LNCAP (cell line): ENCODE measurements at regions not wholly inside any gene's neighbourhood (a gene's known extent, or its start where the extent isn't known, plus 50 kb on each side); places are given as distances from the start of the nearest gene placed in this dataset.

Experiments used
- CTCF ChIP-seq: fragments of 450-650 bp; IDR thresholded peaks from 2 replicates; pipeline ENCODE4 v1.5.1; 2017; ENCODE audit warnings: mild to moderate bottlenecking

DNA sequence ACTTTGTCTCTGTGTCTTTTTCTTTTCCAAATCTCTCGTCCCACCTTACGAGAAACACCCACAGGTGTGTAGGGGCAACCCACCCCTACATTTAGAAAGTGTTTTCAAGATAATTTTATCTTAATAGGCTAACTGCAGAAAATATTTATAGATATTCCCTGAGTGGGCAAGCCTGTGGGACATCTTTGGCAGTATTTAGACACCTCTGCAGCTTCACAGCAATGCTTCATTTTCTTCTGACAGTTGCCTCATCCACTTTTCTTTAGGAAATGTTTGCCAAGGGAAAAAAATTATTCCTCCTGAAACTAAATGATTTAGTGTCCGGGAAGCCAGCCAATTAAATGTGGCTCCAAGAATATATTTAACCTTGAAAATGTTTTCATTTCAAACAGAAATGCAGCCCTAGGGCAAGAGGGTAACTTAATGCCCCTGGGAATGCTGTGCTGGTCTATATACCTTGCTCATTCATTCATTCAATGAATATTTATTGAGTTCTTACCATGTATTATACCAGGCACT, 290.4 kb downstream of the ABCC12 start:
- TF ChIP-seq CTCF = no peak

DNA sequence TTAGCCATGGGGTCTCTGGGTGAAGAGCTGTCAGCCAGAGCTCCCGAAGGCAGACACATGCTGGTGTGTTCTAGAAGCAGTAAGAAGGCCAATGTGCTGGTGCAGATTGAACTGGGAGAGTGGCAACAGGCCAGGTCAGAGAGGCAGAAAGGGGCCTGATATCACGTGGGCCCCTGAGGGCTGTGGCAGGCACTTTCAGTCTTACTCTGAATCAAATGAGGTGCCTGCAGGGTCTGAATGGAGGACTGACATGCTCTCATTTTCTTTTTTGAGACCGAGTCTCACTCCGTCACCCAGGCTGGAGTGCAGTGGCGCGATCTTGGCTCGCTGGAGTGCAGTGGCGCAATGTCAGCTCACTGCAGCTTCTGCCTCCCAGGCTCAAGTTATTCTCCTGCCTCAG, 293.8 kb downstream of the ABCC12 start:
- no peak for TF ChIP-seq CTCF

GRCh38 chr16:47858333-47858982, 297.3 kb downstream of the ABCC12 start:
- no peak for TF ChIP-seq CTCF

DNA sequence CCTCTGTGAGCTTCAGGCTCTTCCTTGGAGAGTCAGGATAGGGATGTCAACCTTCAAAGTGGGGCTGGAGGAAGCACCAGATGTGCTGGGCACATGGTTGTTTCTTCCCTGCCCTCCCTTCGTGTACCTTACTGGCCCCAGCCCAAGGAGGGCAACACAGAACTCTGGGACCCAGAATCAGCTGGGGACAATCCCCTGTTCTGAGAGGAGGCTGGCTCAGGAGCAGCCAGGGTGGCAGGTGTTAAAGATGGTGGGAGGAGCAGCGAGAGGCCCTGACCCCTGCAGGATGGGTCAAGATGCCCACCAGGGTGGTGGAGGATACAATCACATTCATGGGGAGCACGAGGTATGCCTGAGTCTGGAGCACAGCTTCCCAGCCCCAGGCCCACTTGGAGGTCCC, 300.4 kb downstream of the ABCC12 start:
- no peak for TF ChIP-seq CTCF

DNA sequence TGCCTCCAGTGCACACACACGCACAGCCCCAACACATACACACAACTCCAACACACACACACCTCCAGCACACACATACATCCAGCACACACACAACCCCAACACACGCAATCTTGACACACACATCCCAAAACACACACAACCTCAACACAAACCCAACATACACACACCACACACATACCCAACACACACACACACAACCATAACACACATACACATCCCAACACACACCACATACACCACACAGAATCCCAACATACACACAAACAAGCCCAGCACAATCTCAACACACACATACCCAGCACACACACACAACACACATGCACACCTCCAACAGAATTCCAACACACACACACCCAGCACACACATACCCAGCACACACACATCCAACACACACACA, 301.1 kb downstream of the ABCC12 start:
- TF ChIP-seq CTCF = no peak

- no peak for TF ChIP-seq CTCF
These were observed 302.8 kb downstream of the ABCC12 start for GRCh38 chr16:47852991-47853390.

- no peak for TF ChIP-seq CTCF
These were observed 304.6 kb downstream of the ABCC12 start for GRCh38 chr16:47851146-47851545.

DNA sequence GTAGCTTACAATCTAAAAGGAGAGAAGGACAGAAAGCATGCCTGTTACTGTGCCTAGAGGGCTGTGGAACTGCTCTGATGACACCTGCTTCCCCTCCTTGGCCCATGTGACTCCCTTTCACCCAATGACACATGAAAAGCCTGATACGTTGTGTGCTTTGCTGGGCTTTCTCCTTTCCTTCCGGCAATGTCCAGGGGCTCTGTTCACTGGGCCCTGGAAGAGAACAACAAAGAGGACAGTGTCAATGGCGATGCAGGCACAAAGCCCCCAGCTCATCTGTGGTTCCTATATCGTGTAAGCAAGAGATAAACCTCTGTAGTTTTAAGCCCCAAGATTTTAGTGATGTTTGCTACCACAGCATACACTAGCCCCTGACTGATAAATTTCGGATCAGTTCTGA, 306.1 kb downstream of the ABCC12 start:
- no peak for TF ChIP-seq CTCF
